ENCODE measurements at regions not wholly inside any gene's neighbourhood (a gene's known extent, or its start where the extent isn't known, plus 50 kb on each side); places are given as distances from the start of the nearest gene placed in this dataset.

DNA sequence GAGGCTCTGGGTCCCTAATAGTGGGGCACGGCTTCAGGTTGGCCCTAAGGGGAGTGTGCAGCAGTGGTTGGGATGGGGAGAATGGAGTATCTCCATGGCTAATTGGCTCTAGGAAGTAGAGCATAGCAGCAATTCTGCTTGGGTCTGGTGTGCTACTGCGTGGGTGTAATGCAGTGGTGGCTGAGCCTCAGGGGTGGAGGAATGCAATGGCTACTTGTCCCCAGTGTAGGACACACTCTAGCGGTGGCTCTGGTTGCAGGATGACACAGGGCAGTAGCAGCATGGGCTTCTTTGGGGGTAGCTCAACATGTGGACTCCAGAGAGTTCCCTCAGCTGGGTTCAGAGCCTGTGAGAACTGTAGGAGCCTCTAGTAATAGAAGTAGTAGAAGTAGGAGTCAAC is 91.2 kb upstream of the FAM78B start:
- H3K27me3 ChIP-seq (ENCODE audit: control insufficient read depth, insufficient read depth, low read length) = no peaks in the 10 kb centered on the region
- TF ChIP-seq, protein P1, sequence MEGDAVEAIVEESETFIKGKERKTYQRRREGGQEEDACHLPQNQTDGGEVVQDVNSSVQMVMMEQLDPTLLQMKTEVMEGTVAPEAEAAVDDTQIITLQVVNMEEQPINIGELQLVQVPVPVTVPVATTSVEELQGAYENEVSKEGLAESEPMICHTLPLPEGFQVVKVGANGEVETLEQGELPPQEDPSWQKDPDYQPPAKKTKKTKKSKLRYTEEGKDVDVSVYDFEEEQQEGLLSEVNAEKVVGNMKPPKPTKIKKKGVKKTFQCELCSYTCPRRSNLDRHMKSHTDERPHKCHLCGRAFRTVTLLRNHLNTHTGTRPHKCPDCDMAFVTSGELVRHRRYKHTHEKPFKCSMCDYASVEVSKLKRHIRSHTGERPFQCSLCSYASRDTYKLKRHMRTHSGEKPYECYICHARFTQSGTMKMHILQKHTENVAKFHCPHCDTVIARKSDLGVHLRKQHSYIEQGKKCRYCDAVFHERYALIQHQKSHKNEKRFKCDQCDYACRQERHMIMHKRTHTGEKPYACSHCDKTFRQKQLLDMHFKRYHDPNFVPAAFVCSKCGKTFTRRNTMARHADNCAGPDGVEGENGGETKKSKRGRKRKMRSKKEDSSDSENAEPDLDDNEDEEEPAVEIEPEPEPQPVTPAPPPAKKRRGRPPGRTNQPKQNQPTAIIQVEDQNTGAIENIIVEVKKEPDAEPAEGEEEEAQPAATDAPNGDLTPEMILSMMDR (IDR thresholded peaks at IDR 0.05; ENCODE audit: insufficient read depth, low read length, poor library complexity, severe bottlenecking) = no peak
- H3K4me3 ChIP-seq (ENCODE audit: low read depth, low read length) = no peak overlapping the region
- H3K36me3 ChIP-seq (ENCODE audit: control insufficient read depth, insufficient read depth, low read length) = no peaks in the 10 kb centered on the region
- no peak for DNase-seq (ENCODE audit: low read depth)

DNA sequence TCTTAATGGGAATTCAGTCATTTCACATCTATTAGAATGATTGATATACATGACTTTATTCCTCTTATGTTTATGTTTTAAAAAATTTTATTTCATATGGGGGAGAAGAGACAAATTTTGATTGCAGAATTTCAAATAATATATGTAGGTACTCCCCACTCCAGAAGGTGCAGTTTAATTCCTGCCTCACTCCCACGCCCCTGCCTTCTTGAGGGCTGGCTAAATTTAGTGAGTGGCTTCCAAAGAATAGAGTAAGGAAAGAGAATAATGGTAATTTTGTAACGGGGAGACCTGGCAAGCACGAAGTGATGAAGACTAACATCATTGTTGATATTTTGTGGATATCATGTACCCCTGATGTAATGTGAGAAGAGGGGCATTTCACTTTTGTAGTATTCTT is 94.7 kb upstream of the FAM78B start:
- no peaks in the 10 kb centered on the region for H3K36me3 ChIP-seq (ENCODE audit: control insufficient read depth, insufficient read depth, low read length)
- H3K27me3 ChIP-seq (ENCODE audit: control insufficient read depth, insufficient read depth, low read length) = no peaks in the 10 kb centered on the region
- no peak overlapping the region for H3K4me3 ChIP-seq (ENCODE audit: low read depth, low read length)
- TF ChIP-seq, protein P1 (IDR thresholded peaks at IDR 0.05; ENCODE audit: insufficient read depth, low read length, poor library complexity, severe bottlenecking) = no peak
- no peak for DNase-seq (ENCODE audit: low read depth)

DNA sequence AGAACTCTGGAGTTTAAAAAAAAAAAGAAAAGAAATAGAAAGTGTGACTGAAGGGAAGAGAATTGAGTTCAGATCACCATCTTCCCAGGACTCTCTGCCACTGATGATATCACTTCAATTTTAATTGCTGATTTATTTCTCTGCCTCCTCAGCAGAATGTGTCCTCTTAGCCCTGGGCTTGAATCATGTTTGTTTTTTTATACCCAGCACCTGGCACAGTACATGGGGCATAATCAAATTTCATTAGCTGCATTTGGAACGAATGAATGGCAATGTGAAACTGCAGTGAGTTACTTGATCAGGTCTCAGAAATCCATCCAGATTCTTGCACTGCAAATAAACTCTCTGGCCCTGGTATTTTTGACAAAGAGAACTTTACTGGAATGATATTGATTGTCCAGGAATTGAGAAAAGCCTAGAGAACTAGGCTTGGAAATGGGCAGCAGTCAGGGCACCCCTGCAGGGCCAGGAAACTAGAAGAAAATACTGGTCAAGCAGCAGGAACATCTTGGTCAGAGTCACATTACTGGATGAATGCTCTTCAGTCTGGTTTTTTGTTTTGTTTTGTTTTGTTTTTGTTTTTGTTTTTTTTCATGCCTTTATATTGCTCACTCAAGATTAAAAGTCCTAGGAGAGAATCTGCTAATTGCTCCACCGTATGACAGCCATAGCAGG is 103.8 kb upstream of the FAM78B start:
- DNase-seq (ENCODE audit: low read depth) = no peak
- TF ChIP-seq, protein P1 (IDR thresholded peaks at IDR 0.05; ENCODE audit: insufficient read depth, low read length, poor library complexity, severe bottlenecking) = no peak
- Histone ChIP-seq H3K36me3 (ENCODE audit: control insufficient read depth, insufficient read depth, low read length) (no peaks in the 10 kb centered on the region), H3K4me3 (ENCODE audit: low read depth, low read length) (no peak overlapping the region), H3K27me3 (ENCODE audit: control insufficient read depth, insufficient read depth, low read length) (no peaks in the 10 kb centered on the region)

DNA sequence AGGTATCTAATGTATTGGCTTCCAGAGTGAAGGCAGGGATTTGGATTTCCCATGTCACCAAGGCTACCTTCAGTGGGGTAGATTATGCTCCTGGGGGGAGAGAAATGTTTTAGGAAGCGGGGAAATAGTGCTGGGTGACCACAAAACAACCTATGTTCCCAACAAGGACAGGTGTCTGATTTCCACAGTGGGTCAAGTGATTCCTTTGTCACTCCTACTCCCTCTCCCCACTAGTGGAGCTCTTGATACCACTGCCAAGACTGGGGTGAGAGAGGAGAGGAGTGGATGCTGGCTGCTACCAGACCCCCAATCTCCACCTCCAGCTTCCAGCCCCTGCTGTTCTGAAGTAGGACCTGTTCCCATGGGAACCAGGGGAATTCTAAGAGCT is 104.3 kb upstream of the FAM78B start:
- TF ChIP-seq, protein P1 (IDR thresholded peaks at IDR 0.05; ENCODE audit: insufficient read depth, low read length, poor library complexity, severe bottlenecking) = no peak
- H3K27me3 ChIP-seq (ENCODE audit: control insufficient read depth, insufficient read depth, low read length) = no peaks in the 10 kb centered on the region
- H3K4me3 ChIP-seq (ENCODE audit: low read depth, low read length) = no peak overlapping the region
- H3K36me3 ChIP-seq (ENCODE audit: control insufficient read depth, insufficient read depth, low read length) = no peaks in the 10 kb centered on the region
- no peak for DNase-seq (ENCODE audit: low read depth)

DNA sequence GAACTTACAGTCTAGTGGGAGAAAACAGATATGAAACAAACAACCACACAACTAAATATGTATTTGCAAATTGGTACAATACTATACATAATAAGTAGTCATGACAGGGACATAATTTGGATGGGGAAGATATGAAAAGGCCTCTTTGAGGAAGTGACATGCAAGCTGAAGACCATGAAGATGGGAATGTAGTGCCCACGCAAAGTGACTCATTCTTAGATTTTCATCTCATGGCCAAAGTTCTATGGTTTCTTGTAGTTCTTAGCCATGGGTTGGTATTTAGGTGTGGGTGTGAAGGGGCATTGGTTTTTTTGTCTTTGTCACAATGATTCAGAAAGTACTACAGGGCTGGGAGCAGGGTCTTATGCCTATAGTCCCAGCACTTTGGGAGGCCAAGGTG is 105.4 kb upstream of the FAM78B start:
- no peak overlapping the region for H3K4me3 ChIP-seq (ENCODE audit: low read depth, low read length)
- H3K36me3 ChIP-seq (ENCODE audit: control insufficient read depth, insufficient read depth, low read length) = no peaks in the 10 kb centered on the region
- H3K27me3 ChIP-seq (ENCODE audit: control insufficient read depth, insufficient read depth, low read length) = no peaks in the 10 kb centered on the region
- TF ChIP-seq, protein P1 (IDR thresholded peaks at IDR 0.05; ENCODE audit: insufficient read depth, low read length, poor library complexity, severe bottlenecking) = no peak
- no peak for DNase-seq (ENCODE audit: low read depth)

DNA sequence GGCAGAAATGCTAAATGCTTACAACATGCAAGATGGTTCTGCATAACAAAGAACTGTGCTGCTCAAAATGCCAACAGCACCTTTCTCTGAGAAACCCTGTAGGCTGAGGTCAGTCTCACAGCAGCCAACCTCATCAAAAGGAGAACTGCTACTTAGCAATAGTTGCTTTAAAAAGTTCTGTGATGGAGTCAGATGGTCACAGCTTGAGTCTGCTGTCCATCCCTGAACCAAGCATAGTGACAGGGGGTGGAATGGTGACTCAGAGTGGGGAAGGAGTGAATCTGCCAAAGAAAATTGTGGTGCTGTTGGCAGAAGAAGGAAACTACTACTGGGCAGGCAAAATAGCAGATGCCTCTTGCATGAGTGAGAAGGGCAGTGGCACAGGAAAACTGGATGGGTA is 106.0 kb upstream of the FAM78B start:
- H3K36me3 ChIP-seq (ENCODE audit: control insufficient read depth, insufficient read depth, low read length) = no peaks in the 10 kb centered on the region
- TF ChIP-seq, protein P1 (IDR thresholded peaks at IDR 0.05; ENCODE audit: insufficient read depth, low read length, poor library complexity, severe bottlenecking) = no peak
- no peak overlapping the region for H3K4me3 ChIP-seq (ENCODE audit: low read depth, low read length)
- no peak for DNase-seq (ENCODE audit: low read depth)
- H3K27me3 ChIP-seq (ENCODE audit: control insufficient read depth, insufficient read depth, low read length) = no peaks in the 10 kb centered on the region
